PC-9 (cell line): ENCODE measurements at regions not wholly inside any gene's neighbourhood (a gene's known extent, or its start where the extent isn't known, plus 50 kb on each side); places are given as distances from the start of the nearest gene placed in this dataset.

Source experiments
- CTCF ChIP-seq: fragments of 200-600 bp; sonication (generic); conservative IDR thresholded peaks from 2 replicates; pipeline ENCODE4 v1.6.1; 2017; ENCODE audit warnings: mixed run types, antibody characterized with exemption, mild to moderate bottlenecking, moderate library complexity
- EZH2 ChIP-seq: fragments of 200-600 bp; sonication (generic); IDR thresholded peaks from 2 replicates; pipeline ENCODE4 v1.8.0; 2017; ENCODE audit warnings: antibody characterized with exemption, low read depth

DNA sequence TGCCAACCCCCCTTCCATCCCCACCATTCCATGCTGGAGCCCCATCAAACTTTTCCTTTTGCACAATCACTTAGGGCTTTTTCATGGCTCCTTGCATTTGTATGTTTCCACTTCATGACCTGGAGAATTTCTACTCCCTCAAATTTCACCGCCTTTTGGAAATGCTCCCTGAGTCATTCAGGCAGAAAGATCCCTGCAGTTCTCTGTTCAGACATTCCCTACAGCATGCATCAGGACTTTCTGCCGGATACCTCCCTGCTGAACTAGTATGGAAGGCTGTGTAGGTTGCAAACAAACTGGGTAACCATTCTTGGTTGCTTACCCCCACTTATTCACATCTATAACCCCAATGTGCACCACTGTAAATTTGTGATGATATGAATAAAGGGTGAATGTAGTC, 389.6 kb upstream of the CELF4 start:
- TF ChIP-seq CTCF (no peak), EZH2 (no peak)
